CD4-positive, alpha-beta T cell treated with Interferon alpha-2 for 1 hour (primary cell): ENCODE measurements at regions not wholly inside any gene's neighbourhood (a gene's known extent, or its start where the extent isn't known, plus 50 kb on each side); places are given as distances from the start of the nearest gene placed in this dataset.

ENCODE experiments used
- DNase-seq, 2 donors: peaks; one replicate each; pipeline ENCODE4 v3.0.0-alpha.2; 2020 to 2022

DNA sequence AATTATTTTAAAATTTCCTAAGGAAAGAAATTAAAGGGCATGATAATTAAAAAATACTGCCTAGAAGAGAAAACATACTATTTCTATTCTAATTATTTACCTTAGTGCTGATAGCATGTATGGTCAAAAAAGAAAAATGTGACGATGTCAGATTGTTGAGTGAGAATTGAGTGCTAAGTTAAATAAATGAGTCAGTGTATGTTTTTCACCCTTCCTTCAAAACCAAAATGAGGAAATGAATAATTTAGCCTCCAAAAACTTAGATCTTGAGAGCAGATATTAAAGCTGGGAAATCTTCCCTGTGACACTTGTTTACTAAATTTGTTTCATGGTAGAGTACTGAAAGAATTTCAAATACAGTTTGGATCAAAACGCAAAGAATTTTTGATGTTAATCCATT is 58.6 kb upstream of the NYAP2 start:
- no peak for DNase-seq

DNA sequence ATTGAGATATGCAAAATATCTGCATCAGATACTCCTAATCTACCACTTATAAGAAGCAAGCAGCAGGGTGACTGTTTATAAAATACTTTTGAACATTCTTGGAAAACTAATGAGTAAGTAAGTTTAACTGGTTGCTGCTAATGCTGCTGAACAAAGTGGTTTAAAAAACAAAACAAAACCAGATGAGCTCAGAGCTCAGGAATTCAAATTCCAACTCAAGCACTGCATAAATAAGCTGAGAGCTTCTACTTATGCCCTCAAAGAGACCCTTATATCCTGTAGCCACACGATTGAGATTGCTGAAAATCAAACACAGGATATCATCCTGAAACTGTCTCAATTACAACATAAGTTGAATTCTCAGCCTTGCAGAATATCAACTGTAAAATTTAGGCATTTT is 62.3 kb upstream of the NYAP2 start:
- DNase-seq: no peak

DNA sequence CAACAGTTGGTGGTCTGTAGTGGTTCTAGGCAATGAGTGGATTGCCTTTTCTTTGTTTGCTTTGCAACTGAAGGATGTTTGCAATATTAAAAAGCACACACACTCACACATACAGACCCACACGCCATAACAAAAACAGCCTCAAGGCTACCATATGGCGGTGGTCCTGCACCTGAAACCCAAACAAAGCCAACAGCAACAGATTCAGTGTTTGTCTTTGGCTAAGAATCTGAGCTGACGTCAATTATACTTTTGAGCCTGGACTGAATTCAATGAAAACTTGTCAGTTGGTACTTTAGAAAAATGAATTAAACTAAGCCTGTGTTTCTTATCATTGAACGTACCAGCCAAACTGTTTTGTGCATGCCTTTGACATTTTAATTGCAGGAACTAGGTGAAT is 65.0 kb upstream of the NYAP2 start:
- no peak for DNase-seq

DNA sequence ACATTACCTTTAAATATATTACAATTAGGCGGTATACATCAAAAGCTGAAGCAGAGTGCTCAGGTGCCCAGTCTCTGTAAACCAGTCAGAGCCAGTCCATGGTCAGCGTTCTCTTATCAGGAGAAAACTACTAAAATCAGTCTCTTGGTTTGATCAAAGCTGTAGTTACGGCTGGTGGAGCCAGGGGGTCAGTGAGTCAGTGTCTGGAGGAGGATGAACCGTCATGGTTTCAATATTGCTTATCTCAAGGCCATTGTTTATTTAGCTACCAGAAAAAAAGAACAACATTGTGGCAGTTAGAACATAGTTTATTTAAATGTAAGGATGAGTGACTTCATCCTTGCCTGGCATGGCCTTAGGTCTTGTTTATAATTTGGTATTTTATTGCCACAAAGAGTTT is 71.3 kb upstream of the NYAP2 start:
- DNase-seq: no peak

DNA sequence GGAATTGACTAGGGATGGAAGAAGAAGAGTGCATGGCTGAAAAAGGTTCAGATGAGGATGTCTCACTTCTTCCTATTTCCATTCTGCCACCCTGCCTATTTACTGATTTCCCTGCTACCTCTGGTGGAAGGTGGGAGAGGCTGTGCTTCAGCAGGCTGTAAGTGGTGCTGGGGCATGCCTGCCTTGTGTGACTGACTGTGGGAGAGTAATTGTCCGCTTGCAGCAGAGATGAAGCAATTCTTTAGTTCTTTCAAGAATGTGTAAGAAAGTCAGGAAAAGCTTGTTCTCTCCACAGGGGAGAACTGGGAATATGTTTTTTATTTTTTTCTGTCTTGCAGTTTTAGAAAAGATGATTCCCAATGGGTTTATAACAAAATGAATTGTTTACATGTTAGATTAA is 72.5 kb upstream of the NYAP2 start:
- DNase-seq: no peak

DNA sequence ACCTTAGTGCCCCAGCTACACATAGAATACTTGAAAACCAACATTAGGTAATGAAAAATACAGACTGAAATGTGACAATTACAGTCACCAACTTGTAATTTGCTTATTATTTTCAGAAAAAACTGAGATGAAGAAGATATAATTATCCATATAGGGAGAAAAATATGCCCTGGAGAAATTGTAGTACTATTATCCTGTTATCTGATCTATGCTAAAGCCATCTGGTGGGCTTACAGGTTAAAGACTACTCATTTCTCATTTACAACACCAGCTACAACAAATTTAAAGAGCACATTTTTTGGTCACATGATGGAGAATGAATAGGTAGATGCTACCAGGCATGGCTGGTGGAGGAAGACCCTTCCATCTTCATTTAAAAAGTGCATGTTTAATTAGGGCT is 79.6 kb upstream of the NYAP2 start:
- no peak for DNase-seq

DNA sequence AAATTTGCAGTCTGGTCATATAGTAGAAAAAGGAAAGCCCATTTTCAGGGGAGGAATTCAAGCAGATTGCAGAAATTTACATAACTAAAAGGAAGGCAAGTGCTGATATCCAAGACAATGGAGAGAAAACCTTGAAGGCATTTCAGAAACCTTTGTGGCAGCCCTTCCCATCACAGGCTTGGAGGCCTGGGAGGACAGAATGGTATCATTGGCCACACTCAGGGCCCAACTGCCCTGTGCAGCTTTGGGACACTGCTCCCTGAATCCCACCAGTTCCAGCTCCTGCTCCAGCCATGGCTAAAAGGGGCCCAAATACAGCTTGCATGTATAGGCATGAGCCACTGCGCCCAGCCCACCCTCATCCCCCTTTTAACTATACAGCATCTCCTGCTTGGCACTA is 81.1 kb upstream of the NYAP2 start:
- no peak for DNase-seq

DNA sequence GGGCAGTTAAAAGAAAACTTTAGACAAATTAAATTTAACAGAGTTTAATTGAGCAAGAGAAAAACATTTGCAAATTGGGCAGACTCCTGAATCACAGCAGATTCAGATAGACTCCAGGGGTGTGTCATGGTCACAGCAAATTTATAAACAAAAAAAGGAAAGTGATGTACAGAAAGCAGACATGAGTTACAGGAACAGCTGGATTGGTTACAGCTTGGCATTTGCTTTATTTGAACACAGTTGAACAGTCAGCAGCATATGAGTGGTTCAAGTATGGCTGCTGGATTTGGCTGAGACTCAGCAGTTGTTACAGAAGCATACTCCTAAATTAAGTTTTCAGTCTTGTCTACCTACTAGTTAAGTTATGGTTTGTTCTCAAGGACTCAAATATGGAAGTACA is 82.3 kb upstream of the NYAP2 start:
- DNase-seq: no peak

DNA sequence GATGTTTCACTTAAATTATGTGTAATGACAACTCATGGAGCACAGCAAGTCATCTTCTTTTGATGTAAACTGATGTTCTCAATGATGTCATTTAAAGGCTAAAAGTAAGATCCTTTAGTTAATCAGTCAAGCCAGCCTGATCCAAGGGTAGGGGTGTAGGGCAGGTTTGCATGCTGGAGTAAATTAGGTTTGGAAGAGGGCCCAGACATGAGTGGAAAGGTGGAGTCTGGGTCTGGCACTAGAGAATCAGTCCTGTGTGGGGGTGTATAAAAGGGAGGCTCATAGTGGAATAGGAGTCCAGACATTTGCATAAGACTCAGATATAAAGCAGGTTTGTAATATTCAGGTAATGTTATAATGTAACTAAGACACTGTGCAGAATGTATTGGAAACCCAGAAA is 88.8 kb upstream of the NYAP2 start:
- DNase-seq: no peak

DNA sequence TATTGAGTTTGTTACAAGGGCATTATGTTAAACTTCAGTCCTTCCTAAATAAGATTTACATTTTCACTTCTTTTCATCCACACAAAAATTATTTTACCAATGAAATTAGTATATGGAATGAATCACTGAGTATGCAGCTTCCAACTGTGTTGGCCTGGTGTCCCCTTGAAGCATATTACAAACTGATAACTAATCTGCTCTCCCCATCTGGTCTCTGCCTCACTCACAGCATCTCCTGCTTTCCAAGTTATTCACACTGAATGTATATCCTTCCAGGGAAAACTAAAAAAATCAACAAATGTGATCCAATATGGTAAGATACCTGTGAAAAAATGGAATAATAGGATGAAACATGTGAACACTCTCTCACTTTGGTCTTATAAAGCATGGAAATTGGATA is 90.0 kb upstream of the NYAP2 start:
- DNase-seq: no peak

DNA sequence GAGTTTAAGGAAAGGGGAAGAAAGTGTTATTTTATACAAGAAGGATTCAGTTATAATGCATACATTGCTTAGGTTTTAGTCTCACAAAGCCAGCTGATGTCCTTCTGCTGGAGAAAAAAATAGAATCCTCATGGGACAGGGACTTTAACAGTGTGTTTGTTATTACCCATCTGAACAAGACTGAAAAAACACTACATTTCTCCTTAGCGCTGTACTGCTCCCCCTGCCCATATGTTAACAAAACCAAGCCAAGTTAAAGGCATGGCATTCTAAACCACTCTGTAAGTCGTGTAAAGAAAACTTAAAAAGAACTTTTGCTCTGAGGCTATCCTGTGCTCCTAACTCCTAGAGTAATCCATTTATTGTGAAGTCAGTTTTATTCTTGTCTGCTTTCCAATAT is 102.6 kb upstream of the NYAP2 start:
- no peak for DNase-seq

DNA sequence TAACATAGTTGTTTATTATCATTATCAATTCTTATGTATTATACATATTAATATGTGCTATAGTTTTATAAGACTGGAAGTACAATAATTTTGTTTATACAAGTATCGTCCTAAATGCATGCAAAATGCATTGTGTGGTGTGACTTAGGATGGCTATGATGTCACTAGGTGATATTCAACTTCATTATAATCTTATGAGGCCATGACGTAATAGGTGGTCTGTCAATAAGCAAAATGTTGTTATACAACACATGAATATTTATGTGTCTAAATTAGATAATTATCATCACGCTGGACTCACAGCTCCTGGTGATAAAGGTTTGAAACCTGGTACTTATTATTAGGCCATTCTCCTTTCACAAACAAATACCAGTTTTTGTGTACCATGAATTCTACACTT is 104.4 kb upstream of the NYAP2 start:
- no peak for DNase-seq

DNA sequence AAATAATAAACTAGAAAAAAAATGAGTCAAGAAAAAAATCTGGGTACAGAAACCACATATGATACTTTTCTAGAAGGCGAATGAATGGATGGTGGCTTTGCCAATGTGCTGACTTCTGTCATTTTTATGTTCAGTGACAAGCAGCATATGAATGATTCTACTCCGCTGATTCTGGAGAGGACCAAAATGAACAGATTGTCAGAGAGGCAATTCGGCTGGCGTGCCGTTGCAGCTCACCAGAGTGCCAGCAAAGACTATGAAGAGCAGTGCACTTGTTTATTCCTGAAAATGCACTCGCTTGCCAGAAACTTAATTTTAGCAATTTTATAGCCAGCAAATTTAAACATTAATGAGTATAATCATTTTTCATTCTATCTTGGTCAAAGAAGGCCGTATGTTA is 105.9 kb upstream of the NYAP2 start:
- no peak for DNase-seq

DNA sequence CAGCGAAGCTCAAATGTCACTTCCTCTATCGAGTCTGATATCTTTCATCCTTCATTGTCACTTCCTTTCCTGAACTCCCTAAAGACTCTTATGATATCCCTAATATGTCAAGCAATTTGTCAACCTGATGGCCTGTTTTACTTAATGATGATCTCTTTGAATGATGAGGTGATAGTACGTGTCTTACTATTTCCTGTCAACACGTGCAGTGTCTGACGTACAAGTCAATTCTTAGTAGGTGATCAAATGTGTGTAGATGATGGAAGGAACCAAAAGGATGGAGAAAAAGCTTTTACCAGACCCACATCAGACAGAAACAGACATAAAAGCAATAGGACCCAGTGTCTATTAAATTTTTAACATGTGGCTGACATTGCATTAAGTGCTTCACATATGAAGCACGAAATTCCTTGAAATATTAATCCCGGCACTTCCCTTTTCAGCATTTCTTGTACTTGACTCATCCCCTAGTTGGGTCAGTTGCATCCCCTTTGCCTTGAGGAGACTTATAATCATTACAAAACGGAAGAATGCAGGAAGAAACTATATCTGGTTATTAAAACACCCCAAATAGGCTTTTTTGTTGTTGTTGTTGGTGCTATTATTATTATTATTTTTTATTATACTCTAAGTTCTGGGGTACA is 108.6 kb upstream of the NYAP2 start:
- DNase-seq: no peak

DNA sequence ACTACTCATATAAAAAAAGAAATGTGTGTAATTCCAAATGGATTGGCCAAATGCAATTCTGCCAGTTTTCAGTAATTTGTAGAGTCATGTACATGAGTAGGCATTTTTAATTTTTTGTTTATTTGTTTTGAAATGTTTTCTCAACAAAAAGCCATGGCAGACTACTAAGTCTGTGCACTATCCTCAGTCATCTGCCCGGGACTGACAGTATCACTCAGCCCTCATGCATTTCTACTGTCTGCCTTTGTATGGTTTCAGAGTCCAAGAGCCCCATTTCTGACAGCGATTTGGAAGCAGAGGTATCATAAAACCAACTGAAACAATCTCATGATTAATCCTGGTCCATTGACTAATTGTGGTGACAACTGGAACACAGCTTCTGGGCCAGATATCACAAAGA is 109.9 kb upstream of the NYAP2 start:
- DNase-seq: no peak

DNA sequence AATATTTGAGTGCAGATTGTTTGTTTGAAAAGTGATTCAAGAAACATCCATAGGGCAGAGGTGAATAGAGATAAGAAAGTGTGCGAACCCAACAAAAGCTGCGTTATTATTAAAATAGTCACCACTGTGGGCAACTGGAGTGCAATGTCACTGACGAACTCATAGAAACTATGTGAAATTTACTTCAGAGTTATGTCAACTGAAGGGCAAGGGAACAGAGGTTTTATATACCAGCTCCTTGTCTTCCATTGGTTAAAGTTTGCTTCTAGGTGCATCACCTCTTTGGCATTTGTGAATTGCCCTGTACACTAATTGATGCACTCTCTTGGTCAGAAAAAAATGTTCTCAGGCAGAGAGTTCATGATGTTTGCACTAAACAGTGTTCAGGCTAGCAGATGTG is 110.5 kb upstream of the NYAP2 start:
- no peak for DNase-seq

DNA sequence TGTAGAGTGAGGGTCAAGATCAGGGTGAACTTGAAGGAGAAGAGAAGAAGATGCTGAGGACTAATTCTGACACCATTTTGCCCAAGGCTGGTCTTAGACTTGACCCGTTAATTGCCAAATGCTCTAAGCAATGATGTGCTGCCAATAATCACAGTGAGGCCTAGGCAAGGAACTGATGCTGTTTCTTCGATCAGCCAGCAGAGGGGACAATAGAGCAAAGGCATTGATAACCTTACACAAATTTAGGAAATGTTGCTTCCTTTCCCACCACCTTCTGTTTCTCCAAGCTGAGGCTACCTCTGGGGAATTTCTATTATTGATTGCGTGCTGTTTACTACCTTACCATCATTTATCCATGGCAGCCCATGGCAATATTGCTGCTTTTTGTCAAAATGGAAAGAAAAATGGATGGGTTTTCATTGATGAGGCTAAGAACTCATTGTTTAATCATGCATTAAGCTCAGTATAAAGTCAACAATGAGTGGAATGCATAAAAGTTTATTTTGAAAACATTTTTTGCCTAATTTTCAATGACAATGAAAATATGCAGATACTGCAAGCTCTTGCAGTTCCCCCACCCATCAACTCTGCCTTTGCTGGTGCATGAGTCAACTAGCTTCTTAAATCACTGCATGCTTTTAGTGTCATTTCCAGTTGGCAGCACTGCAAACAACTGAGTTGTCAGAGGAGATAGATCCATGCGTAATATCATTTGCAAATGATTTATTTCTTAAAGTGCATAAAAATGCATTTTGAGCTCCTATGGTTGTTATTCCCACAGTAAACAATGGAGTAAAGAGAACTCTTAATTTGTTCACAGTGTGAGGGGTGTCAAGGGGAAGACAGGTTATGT is 116.4 kb upstream of the NYAP2 start:
- peak in 1 of 2 donors; percentile 40 for DNase-seq

DNA sequence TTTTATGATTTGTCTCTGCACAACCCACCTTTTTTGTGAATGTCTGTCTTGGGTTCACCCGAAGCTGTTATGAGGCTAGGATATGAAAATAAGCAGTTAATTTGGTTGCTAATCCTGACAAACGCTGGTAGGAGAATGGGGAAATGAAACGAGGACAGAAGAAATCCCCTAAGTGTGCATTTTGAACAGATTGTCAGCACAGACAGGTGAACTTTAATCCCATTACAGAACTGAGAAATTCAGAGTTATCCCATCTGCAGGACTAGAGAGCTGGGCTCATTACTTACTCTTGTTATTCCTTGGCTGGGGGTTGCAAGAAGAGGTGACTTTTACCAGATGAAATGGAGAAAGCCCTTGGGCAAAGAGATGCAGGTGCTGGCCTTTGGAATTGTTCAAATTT is 123.3 kb upstream of the NYAP2 start:
- DNase-seq: no peak

DNA sequence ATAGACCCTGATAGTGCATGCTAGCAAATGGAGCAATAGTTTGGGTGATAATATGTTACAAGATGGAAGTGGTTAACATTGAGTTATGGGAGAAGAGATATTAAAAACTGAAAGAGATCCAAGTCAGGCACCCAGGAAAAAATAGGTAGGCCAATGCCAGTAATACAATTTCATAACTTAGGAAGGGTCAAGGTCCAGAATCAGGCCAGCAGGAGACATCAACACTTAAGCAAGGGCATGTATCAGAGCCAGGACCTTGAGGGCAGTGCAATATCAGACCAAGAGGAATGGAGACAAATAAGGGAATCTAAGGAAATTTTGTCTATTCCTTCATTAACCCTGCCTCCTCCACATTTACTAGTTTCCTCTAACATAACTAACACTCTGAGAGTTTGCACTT is 124.1 kb upstream of the NYAP2 start:
- DNase-seq: no peak

DNA sequence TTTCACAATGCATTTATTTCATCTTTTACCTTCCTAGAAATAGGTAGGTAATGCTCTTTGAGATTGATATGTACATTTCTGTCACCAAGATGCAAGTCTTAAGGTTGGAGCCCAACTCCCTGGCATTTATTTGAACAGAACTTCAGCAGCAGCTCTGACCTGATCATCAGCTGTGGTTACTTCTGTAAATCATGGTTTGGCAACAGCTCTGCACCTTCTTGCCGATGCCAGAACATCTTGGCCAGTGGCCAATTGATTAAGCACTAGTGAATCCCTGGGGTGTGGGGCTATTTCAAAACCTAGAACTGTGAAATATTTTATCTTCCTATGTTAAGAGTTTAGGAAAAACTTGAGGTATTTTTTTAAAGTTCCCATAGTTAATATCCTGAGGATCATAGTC is 124.8 kb upstream of the NYAP2 start:
- no peak for DNase-seq

DNA sequence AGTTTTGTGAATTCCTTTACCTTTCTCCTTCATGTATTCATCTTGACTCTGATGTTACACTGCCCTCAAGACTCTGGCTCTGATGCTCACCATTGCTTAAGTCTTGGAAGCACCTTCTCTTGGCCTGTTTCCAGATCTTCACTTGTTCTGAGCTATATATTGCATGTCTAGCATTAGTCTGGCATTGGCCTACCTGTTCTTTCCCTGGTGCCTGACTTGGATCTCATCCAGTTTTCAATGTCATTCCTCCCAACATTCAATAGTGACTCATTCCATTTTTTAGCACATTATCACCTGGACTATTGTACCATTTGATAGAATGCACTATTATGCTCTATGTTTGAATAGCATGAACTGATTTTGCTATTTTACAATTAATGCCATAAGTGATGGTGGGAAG is 127.3 kb upstream of the NYAP2 start:
- no peak for DNase-seq

DNA sequence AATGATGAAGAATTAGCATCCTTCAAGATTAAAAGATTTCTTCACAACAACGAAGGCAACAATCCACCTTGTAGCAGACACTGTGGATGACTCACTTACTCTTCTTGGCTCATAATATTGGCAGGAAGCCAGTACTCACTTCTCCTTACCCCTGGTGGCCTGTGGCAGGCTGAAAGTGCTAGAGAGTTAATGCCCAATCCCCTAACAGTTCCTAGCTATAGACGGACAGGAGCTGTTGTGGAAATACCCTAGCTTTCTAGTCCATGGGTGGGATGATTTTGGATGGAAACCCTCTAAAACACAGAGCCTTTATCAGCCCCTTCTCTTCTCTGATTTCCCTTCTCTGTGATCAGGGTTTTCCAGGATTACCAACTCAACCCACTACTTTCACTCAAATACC is 128.6 kb upstream of the NYAP2 start:
- peak; percentile 29 to 39 for DNase-seq

DNA sequence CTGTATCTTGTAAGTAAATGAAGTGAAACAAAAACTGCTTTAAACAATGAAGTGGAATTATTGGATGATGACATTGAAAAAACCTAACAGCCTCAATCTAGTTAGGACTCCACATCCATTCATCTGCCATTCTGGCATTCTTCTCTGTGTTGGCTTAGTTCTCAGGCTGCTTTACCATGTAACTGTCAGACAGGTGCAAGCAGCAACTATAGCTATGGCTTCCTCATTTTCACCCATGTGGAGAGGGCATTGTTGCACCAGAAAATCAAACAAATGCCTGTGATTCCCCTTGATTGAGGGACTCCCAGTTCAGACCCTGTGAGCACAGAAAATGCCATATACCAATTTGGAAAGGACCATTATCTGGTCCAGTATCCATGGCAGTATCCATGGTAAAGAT is 129.5 kb upstream of the NYAP2 start:
- DNase-seq: no peak

DNA sequence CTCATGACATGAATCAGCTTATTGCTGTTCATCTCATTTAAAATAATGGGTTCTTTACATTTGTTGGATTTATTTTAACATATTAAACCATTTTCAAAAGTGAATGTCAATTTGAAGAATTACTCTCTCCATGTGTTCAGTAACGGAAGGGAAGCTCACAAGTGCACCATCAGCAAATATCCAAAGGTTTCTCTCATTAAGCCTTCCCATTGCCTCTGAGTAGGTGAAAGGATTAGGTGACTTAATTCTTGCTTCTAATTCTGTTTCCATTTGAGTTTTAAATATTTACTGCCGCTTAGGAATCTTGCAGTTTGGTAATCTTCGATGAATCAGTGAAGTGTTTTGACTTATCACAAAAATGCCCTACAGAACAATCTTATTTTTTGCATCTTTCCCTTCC is 145.1 kb upstream of the NYAP2 start:
- no peak for DNase-seq

DNA sequence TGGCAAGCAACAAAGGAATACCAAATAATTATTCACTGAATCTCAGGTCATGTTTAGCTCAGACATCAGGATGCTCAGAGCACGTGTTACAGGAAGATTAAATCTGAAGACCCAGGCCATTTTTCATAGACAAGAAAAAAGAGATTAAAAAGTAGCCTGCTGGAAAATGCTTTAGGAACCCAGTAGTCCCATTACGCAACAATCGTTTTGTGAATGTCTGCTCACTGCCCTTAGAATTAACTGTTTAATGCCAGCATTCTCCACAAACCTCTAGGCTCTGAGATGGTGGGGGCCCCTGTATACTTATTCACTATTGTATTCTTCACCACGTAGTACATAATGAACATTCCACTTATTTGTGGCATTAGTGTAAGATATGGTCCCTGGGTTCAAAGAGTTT is 154.6 kb upstream of the NYAP2 start:
- no peak for DNase-seq
